C4-2B (cell line): ENCODE measurements at regions not wholly inside any gene's neighbourhood (a gene's known extent, or its start where the extent isn't known, plus 50 kb on each side); places are given as distances from the start of the nearest gene placed in this dataset.

Experiments
- ZFX ChIP-seq: fragments of 450-650 bp; IDR thresholded peaks from 2 replicates; pipeline ENCODE4 v1.6.1; 2017
- TF ChIP-seq, protein P1 (sequence below): fragments of 450-650 bp; conservative IDR thresholded peaks from 2 replicates; pipeline ENCODE4 v1.5.1; 2017; ENCODE audit warnings: mild to moderate bottlenecking

GRCh38 chr6:126176282-126176681 lies 163.6 kb upstream of the CENPW start:
- TF ChIP-seq, protein P1, sequence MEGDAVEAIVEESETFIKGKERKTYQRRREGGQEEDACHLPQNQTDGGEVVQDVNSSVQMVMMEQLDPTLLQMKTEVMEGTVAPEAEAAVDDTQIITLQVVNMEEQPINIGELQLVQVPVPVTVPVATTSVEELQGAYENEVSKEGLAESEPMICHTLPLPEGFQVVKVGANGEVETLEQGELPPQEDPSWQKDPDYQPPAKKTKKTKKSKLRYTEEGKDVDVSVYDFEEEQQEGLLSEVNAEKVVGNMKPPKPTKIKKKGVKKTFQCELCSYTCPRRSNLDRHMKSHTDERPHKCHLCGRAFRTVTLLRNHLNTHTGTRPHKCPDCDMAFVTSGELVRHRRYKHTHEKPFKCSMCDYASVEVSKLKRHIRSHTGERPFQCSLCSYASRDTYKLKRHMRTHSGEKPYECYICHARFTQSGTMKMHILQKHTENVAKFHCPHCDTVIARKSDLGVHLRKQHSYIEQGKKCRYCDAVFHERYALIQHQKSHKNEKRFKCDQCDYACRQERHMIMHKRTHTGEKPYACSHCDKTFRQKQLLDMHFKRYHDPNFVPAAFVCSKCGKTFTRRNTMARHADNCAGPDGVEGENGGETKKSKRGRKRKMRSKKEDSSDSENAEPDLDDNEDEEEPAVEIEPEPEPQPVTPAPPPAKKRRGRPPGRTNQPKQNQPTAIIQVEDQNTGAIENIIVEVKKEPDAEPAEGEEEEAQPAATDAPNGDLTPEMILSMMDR = peak; percentile 31
- TF ChIP-seq ZFX = no peak
